ENCODE measurements at regions not wholly inside any gene's neighbourhood (a gene's known extent, or its start where the extent isn't known, plus 50 kb on each side); places are given as distances from the start of the nearest gene placed in this dataset.
A peak's percentile ranks its signal among the peaks of the same experiment; 100 is the strongest.

DNA sequence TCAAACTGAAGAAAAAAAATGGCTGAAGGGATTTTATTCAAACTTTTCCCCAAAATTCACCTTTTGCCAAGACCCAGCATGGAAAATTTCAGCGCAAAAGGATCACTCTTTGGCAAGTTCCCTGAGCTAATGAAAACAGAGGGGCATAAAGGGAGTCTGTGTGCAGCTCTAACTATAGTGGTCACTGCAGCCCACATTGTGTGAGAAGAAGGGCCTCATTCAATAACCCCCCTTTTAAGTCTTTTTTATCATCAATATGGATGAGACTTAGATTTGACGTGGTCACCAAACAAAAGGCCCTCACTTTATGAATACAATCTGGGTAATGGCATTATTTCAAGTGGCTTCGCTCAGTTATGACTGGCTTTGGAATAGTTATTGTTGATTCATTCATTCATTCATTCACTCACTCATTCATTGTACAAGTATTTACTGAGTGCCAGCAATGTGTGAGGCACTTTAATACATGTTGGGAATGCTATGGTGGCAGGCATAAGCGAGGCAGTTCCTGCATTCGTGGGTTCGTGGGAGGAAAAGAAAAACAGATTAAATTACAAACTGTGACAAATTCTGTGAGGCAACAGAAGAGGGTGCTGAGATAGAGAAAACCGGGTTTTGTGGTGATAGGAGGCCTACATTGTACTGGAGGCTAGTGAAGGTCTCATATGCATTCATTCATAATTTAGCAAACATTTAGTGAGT, 145.7 kb upstream of the KLF4 start:
- no peak overlapping the region for H3K4me2 ChIP-seq (ENCODE audit: low read length)
- H4K20me1 ChIP-seq (ENCODE audit: insufficient read depth): no peaks in the 10 kb centered on the region
- CTCF ChIA-PET: no interaction called here
- intact Hi-C loops (cut with micrococcal nuclease): no loop called here
- no peaks in the 10 kb centered on the region; a peak in 2 of 4 replicates for H3K4me1 ChIP-seq (ENCODE audit: control insufficient read depth in 1 of 2, insufficient read depth in 2 of 2, low read length in 2 of 2)
- POLR2A ChIA-PET: no interaction called here
- H3K9me2 ChIP-seq (ENCODE audit: insufficient read depth): no peaks in the 10 kb centered on the region
- H3K4me3 ChIP-seq (replicated peaks in 1 of 2; ENCODE audit: low read depth in 1 of 2, low read length in 2 of 2): no peak overlapping the region
- H3K79me2 ChIP-seq (ENCODE audit: insufficient read depth, low read length): no peaks in the 10 kb centered on the region
- H2AFZ ChIP-seq (ENCODE audit: low read depth, low read length, poor library complexity, severe bottlenecking): no peak overlapping the region
- BruUV-seq (replicated peaks): no TSS peak
- no peak overlapping the region for H3K27ac ChIP-seq (ENCODE audit: low read depth, low read length)
- RAD21 ChIA-PET (ENCODE audit: low non-redundant PET in 1 of 2, low total read pairs in 2 of 2, uncharacterized antibody in 2 of 2, unreplicated experiment in 2 of 2): no interaction called here
- TF ChIP-seq POLR2AphosphoS5 (IDR thresholded peaks at IDR 0.05; ENCODE audit: low read depth, low read length) (no peak), RAD21 (IDR thresholded peaks at IDR 0.05; ENCODE audit: low read depth) (0 out of 2 replicates have a peak, but pooled peaks have one; percentile 2)
- H3K9ac ChIP-seq (ENCODE audit: low read length): no peak overlapping the region
- ATAC-seq: no peak
- H3K9me3 ChIP-seq (ENCODE audit: control insufficient read depth in 1 of 2, insufficient read depth in 1 of 2, low read depth in 1 of 2, low read length in 2 of 2): no peaks in the 10 kb centered on the region
- no peaks in the 10 kb centered on the region for H3K36me3 ChIP-seq (ENCODE audit: control insufficient read depth in 1 of 2, insufficient read depth in 2 of 2, low read length in 2 of 2)
- DNase-seq (ENCODE audit: low read depth, low spot score): no peak
- H3K27me3 ChIP-seq (ENCODE audit: insufficient read depth, low read length): no peaks in the 10 kb centered on the region

DNA sequence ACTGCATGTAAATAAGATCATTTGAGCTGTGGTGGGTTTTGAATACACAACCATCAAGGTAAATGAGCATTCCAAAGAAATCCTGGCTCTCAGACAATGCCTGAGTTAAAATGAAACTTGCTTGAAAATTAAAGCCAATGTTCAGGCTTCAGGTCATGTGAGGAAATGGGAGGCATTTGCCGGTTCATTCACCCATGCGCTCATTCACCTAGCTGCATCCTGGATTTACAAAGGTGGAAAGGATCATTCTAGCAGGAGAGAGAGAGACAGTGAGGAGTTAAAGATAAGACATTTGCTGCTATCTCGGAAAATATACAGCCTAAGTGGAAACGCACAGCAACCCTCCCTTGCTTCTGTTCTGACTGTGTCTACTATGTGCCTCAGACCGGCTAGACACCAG, 143.8 kb upstream of the KLF4 start:
- POLR2A ChIA-PET: no interaction called here
- BruUV-seq (replicated peaks): no TSS peak
- no peak overlapping the region for H3K4me2 ChIP-seq (ENCODE audit: low read length)
- TF ChIP-seq CEBPB (IDR thresholded peaks at IDR 0.05; ENCODE audit: low read depth): no peak
- no peak for TF ChIP-seq YY1 (IDR thresholded peaks at IDR 0.05; ENCODE audit: extremely low read depth, insufficient replicate concordance, low read depth, low read length)
- no peak for TF ChIP-seq RAD21 (IDR thresholded peaks at IDR 0.05; ENCODE audit: low read depth)
- TF ChIP-seq, protein P1, sequence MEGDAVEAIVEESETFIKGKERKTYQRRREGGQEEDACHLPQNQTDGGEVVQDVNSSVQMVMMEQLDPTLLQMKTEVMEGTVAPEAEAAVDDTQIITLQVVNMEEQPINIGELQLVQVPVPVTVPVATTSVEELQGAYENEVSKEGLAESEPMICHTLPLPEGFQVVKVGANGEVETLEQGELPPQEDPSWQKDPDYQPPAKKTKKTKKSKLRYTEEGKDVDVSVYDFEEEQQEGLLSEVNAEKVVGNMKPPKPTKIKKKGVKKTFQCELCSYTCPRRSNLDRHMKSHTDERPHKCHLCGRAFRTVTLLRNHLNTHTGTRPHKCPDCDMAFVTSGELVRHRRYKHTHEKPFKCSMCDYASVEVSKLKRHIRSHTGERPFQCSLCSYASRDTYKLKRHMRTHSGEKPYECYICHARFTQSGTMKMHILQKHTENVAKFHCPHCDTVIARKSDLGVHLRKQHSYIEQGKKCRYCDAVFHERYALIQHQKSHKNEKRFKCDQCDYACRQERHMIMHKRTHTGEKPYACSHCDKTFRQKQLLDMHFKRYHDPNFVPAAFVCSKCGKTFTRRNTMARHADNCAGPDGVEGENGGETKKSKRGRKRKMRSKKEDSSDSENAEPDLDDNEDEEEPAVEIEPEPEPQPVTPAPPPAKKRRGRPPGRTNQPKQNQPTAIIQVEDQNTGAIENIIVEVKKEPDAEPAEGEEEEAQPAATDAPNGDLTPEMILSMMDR (IDR thresholded peaks at IDR 0.05 in 2 of 3, conservative IDR thresholded peaks at IDR 0.05 in 1 of 3; ENCODE audit: borderline replicate concordance in 1 of 3, insufficient read depth in 1 of 3, low read depth in 2 of 3, low read length in 2 of 3): no peak
- no peak for TF ChIP-seq EZH2phosphoT487 (IDR thresholded peaks at IDR 0.05; ENCODE audit: borderline replicate concordance)
- TF ChIP-seq, protein P2, sequence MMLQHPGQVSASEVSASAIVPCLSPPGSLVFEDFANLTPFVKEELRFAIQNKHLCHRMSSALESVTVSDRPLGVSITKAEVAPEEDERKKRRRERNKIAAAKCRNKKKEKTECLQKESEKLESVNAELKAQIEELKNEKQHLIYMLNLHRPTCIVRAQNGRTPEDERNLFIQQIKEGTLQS (IDR thresholded peaks at IDR 0.05): no peak
- TF ChIP-seq, protein P3, sequence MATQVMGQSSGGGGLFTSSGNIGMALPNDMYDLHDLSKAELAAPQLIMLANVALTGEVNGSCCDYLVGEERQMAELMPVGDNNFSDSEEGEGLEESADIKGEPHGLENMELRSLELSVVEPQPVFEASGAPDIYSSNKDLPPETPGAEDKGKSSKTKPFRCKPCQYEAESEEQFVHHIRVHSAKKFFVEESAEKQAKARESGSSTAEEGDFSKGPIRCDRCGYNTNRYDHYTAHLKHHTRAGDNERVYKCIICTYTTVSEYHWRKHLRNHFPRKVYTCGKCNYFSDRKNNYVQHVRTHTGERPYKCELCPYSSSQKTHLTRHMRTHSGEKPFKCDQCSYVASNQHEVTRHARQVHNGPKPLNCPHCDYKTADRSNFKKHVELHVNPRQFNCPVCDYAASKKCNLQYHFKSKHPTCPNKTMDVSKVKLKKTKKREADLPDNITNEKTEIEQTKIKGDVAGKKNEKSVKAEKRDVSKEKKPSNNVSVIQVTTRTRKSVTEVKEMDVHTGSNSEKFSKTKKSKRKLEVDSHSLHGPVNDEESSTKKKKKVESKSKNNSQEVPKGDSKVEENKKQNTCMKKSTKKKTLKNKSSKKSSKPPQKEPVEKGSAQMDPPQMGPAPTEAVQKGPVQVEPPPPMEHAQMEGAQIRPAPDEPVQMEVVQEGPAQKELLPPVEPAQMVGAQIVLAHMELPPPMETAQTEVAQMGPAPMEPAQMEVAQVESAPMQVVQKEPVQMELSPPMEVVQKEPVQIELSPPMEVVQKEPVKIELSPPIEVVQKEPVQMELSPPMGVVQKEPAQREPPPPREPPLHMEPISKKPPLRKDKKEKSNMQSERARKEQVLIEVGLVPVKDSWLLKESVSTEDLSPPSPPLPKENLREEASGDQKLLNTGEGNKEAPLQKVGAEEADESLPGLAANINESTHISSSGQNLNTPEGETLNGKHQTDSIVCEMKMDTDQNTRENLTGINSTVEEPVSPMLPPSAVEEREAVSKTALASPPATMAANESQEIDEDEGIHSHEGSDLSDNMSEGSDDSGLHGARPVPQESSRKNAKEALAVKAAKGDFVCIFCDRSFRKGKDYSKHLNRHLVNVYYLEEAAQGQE (IDR thresholded peaks at IDR 0.05; ENCODE audit: low read depth): no peak
- TF ChIP-seq FOSL1 (IDR thresholded peaks at IDR 0.05; ENCODE audit: low read depth): no peak
- no peak for TF ChIP-seq EZH2 (IDR thresholded peaks at IDR 0.05)
- TF ChIP-seq SRF (IDR thresholded peaks at IDR 0.05; ENCODE audit: low read depth): no peak
- no peak for TF ChIP-seq TCF7L2 (IDR thresholded peaks at IDR 0.05; ENCODE audit: borderline replicate concordance, extremely low read depth, insufficient read depth, insufficient read length)
- no peak for TF ChIP-seq SP1 (IDR thresholded peaks at IDR 0.05; ENCODE audit: low read depth)

More for the DNA sequence above, 143.8 kb upstream of the KLF4 start:
- ChIA-PET RAD21 (ENCODE audit: low non-redundant PET in 1 of 2, low total read pairs in 2 of 2, uncharacterized antibody in 2 of 2, unreplicated experiment in 2 of 2) (no interaction called here), CTCF (no interaction called here)
- H3K36me3 ChIP-seq (ENCODE audit: control insufficient read depth in 1 of 2, insufficient read depth in 2 of 2, low read length in 2 of 2): no peaks in the 10 kb centered on the region
- H2AFZ ChIP-seq (ENCODE audit: low read depth, low read length, poor library complexity, severe bottlenecking): no peak overlapping the region
- no peaks in the 10 kb centered on the region for H3K9me3 ChIP-seq (ENCODE audit: control insufficient read depth in 1 of 2, insufficient read depth in 1 of 2, low read depth in 1 of 2, low read length in 2 of 2)
- H3K79me2 ChIP-seq (ENCODE audit: insufficient read depth, low read length): no peaks in the 10 kb centered on the region
- H3K27me3 ChIP-seq (ENCODE audit: insufficient read depth, low read length): no peaks in the 10 kb centered on the region
- no peak overlapping the region for H3K4me3 ChIP-seq (replicated peaks in 1 of 2; ENCODE audit: low read depth in 1 of 2, low read length in 2 of 2)
- no peaks in the 10 kb centered on the region; a peak in 2 of 4 replicates for H3K4me1 ChIP-seq (ENCODE audit: control insufficient read depth in 1 of 2, insufficient read depth in 2 of 2, low read length in 2 of 2)
- H4K20me1 ChIP-seq (ENCODE audit: insufficient read depth): no peaks in the 10 kb centered on the region
- no peaks in the 10 kb centered on the region for H3K9me2 ChIP-seq (ENCODE audit: insufficient read depth)
- intact Hi-C loops (cut with micrococcal nuclease): no loop called here
- no peak overlapping the region for H3K27ac ChIP-seq (ENCODE audit: low read depth, low read length)
- no peak for DNase-seq (ENCODE audit: low read depth, low spot score)
- no peak for ATAC-seq
- no peak overlapping the region for H3K9ac ChIP-seq (ENCODE audit: low read length)

Data from HCT116 (cell line).